ENCODE measurements at regions not wholly inside any gene's neighbourhood (a gene's known extent, or its start where the extent isn't known, plus 50 kb on each side); places are given as distances from the start of the nearest gene placed in this dataset.

DNA sequence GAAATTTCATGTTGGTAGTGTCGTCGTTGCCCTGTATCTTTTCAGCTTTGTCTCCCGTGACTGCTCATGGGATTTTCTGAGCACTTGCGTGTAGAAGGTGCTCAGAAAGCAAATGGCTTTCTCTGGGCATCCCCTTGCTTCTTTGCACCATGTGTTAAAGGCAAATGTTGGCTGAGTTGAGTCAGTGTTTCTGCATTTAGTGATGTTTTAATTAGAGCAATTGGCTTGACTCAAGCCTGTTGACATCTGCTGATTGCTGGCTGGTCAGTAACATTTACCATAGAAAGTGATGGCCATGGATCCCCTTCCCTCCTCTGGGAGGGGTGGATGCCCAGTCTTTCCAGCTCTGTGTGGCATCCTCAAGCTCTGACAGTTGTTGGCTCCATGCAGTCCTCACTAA lies 187.2 kb upstream of the MPHOSPH6 start:
- no peak for DNase-seq

DNA sequence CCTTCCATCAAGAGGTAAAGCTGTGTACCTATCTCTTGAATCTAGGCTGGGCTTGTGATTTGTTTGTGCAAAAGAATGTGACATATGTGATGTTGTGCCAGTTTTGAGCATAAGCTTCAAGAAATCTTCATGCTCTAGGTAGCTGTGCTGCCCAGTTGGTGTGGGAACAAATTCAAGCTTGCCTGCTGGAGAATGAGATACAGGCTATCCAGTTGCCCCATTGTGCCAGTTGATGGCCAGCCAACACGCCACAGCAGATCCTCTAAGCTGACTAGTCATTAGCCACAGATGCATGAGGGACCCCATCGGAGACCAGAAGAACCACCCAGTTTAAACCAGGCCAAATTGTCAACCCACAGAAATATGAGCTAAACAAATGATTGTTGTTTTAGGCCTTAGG lies 180.5 kb upstream of the MPHOSPH6 start:
- DNase-seq, result no peak

DNA sequence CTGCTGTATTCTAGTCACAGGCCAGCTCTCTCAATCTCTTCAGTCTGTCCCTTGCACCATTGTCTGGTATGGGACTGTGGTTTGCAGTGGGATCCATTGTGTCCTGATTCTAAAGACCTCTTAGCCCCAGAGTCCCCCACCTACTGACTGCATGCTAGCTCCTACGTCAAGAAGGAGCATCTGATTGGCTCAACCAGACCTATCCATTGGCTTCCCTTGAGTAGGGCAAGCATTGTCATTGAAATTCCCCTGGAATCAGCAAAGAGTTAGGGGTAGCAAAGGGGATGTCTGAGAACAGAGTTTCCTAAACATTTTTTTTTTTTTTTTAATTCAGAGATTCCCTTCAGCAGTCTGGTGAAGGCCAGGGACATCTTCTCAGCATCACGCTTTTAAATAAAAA lies 175.3 kb upstream of the MPHOSPH6 start:
- DNase-seq, result no peak

DNA sequence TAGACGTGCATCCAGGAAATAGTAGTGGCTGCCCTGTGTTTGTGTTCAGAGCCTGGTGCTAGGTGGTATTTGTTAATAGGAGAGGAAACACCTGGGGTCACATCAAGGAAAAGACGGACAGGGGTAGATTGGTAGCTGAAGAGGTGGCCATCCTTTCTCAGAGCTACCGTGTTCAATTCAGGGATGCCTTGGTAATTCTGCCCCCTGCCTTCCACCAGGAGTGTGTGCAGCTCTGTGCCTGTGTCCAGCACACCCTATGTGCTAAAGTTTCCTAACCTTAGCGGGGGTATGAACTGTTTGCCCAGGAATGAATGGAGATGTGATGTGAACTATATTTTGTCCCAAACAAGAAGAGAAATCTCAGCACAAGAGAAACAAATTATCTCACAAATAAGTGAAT lies 174.1 kb upstream of the MPHOSPH6 start:
- no peak for DNase-seq

DNA sequence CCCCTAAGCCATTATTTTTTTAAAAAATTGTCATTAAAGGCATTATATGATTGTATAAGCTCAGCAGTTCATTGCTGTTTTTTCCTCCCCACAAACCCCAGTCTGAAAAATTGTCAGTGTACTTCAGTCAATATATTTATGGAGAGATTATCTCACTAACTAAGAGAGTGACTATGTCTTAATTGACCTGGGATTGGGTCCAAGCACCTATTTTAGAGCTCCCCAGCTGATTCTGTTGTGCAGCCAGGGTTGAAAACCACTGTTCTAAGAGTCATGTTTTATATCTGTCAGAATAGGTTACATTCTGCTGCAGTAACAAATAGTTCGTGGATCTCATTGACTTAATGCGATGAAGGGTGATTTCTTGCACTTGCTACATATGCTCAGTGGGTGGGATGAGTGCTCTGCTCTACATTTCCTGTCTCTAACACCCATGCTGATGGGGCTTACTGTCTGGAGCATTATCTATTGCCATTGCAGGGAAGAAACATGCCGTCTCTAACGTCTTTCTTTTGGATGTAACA lies 171.2 kb upstream of the MPHOSPH6 start:
- no peak for DNase-seq

DNA sequence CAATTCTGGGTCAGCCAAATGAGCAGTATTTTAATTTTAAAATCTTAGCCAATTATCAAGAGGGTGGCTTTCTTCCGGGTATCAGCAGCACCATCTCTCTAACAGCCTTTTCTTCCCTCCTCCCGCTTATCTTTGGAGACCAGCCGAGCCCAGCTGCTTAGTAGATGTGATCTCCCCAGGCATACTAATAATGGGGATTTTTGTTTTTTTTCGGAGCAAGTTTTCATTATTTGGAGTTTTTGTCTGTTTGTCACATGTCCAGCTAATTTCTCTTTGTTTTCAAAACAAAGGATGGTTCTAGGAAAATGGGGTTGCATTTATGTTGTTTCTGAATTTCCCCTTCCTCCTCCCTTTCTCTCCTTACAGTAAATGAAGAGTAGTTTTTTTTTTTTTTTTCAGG lies 170.5 kb upstream of the MPHOSPH6 start:
- no peak for DNase-seq

DNA sequence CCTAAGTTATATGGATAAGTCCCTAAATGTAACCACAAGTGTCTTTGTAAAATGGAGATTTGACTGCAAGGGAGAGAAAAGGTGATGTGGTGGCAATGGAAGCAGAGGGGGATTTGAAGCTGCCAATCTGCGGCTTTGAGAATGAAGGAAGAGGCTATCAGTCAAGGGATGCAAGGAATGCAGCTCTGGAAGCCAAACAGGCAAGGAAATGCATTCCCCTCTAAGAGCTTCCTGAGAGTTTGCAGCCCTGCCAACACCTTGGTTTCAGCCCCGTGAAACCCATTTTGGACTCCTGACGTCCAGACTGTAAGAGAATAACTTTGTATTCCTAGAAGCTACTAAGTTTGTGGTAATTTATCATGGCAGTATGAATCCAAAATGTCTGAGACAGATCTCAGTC lies 167.3 kb upstream of the MPHOSPH6 start:
- DNase-seq, result no peak

DNA sequence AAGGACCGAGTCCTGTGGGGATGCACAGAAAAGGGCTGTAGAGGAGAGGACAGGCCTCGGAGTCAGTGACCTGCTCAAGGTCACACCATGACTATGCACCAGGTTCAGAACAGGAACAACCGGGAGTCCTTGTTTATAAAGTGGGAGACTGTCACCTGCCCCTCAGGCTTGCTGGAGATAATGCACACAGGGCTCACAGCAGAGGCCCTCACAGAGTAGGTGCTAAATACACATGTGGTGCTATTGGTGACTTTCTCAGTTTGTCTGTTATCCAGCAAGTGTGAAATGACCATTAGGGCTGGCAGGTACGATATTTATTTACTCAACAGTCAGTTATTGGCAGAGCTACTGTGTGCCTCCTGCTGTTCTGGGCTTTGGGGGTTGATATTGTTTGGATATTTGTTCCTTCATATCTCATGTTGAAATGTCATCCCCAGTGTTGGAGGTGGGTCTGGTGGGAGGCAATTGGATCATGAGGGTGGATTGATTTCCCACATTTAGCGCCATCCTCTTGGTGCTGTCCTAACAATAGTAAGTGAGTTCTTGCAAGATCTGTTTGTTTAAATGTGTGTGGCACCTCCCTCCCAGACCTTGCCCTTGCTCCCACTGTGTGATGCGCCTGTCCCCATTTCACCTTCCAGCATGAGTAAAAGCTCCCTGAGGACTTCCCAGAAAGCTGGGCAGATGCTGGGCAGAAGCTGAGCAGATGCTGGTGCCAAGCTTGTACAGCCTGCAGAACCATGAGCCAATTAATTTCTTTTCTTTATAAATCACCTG lies 162.1 kb upstream of the MPHOSPH6 start:
- DNase-seq, result no peak

DNA sequence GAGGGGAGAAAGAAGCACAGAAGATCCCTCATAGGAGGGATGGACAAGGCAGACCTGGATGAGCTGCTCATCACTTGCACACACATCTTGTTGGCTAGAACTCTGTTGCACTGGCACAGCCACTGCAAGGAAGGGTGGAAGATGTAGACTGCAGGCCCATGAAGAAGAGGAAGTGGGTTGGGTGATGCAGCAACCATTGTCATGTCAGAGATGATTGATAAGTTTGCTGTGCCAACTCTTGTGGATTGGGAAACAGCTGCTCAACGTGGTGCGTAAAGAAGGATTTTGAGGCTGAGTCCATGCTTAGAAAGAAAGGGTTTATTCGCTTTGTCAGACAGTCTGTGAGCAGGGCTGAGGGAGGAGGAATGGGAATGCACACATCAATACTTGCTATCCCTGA lies 161.4 kb upstream of the MPHOSPH6 start:
- DNase-seq, result no peak

DNA sequence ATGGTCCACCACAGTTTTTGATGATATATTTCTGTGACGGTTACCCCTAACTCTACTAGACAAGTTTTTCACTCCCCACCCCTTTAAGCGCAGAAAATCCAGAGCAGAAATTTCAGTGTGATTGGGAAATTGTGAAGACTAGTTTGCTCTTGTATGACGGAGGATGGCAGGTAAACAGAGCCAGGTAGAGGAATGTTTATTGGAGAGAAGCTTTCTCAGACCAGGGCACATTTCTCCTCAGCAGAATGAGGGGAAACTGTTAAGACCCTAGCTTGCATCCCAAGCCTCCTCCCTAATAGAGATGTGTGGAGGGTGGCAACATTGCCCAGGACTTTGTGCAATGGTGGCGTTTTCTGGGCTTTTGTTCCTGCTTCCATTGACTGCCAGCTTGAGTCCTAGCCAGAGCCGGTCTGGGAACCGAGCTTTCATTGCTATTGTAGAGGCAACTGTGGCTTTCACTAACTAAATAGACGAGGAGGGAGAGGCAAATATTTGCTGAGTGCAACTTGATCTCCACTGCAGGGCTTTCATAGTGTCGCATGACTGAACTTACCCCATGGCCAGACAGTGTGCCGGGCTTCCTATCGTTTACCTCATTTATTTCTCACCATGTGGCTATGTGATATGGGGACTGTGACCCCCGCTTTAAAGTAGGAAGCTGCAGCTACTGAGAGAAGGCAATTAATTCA lies 159.6 kb upstream of the MPHOSPH6 start:
- DNase-seq, result peak; percentile 16

DNA sequence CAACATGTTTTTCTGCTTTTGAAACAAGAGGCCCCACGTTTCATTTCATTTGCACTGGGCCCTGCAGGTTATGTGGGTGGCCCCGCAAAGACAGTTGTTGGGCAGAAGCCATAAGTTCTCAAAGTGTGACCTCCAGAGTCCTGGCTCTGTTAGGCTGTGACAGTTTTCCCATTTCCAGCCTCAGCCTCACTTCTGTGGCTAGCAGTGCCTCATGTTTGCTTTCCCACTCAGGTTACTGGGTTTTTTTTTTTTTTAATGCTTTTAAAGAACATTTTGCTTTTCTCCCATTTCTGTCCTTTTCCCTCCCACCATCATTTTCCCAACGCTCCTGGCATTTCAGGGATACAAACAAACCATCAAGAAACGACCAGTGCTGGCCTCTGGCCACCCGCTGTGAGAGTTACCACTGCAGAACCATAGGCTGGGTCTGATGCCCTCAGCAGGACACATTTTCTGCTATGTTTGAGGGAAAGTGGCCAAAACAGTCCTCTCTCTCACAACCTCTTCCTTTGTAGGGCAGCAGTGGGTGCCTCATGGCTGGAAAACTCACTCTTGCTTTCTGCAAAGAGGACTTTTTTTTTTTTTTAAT lies 159.0 kb upstream of the MPHOSPH6 start:
- no peak for DNase-seq

DNA sequence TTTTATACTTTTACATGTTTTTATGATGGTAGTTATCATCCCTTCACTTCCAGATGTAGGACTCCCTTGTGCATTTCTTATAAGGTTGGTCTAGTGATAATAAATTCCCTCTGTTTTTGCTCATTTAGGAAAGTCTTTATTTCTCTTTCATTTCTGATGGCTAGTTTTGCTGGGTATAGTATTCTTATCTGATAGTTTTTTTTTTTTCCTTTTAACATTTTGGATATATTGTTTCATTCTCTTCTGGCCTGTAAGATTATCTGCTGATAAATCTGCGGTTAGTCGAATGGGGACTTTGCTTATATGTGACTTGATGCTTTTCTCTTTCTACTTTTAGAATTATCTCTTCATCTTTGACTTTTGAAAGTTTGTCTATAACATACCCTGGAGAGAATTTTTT lies 153.1 kb upstream of the MPHOSPH6 start:
- no peak for DNase-seq

DNA sequence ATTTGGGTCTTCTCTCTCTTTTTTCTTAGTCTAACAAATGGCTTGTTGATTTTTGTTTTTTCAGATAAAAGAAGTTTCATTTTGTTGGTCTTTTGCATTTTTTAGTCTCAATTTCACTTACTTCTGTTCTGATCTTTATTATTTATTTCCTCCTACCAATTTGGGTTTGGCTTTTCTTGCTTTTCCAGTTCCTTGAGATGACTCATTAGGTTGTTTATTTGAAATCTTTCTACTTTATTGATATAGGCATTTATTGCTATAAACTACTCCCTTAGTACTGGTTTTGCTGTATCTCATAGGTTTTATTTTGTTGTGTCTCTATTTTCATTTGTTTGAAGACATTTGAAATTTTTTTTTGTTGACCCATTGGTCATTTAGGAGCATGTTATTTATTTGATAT lies 152.2 kb upstream of the MPHOSPH6 start:
- no peak for DNase-seq

DNA sequence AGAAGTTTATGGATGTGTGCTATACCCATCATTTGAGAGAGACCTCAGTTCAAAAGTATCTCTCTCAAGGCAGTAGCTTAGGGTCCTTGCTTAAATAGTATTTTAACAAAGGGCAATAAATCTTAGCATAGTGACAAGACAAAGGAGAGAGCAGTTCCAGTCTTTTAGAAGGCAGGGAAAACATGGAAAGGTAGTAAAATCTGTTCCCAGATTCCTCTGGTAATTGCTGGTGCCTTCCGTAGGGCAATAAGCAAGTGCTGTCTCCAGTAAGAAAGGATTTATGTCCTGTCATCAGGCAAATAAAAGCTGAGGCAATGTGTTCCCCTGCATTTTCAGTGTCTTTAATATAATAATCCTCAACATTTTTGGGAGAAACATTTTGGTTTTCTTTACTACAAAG lies 149.0 kb upstream of the MPHOSPH6 start:
- no peak for DNase-seq

DNA sequence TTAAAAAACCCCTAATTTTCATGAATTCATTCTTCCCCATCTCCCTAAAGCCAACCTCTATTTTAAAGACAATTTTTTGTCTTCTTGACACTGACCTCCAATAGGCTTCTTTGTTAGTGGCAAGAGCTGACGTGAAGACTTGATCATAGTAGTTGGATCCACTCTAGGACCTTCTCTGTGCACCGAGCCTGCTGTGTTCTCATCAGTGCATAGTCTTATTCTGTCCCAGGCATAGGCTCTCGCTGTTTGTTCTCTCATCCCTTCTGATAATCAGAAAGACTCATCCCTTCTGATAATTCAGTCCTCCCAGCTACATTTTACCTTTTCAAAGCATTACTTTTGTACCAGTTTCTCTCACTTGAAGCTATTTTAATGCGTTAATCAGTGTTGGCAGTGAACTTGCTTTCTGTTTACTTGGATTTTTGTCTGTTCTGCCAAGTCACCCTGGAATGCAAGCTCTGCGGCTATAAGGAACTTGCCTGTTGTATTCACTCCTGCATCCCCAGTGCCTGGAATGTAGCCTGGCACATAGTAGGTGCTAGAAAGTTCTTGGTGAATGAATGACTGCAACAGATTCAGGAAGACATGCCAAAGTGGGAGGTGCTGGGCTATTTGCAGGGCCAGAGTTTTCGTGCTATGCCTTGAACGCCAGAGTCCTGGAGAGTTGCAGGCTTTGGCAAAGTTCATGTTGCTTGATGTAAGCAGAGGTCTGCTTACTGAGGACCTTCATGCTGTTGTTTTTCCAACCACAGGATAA lies 147.6 kb upstream of the MPHOSPH6 start:
- DNase-seq, result no peak

DNA sequence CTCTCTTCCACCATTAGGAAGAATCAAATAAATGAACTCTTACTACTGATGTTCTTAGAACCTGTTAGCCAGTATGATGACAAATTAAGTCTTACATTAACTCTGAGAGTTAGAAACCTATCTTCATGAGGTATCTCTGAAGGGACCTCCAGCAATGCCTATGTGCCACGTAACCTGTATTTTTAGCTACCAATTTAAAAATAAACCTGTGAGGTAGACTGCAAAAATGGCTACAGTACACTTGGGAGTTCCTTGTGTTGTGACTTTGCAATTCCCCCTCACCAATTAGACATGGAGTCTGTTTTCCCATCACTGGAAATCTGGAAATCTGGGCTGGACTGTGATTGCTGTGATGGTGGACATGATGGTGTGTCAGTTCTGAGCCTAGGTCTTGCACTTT lies 143.7 kb upstream of the MPHOSPH6 start:
- no peak for DNase-seq

DNA sequence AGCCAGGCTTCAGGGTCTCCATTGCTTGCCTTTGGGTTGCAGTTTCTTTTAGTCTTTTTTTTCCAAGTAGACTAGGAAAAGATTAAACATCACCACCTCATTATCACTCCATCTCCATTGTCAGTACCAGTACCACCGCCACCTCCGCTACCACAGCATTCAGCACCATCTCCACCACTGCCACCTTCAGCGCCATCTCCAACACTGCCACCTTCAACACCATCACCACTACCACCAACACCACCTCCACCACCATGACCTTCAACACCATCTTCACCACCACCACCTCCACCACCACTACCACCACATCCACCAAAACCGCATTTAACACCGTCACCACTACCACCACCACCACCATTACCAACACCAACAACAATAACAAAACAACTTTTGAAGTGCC lies 141.5 kb upstream of the MPHOSPH6 start:
- no peak for DNase-seq

DNA sequence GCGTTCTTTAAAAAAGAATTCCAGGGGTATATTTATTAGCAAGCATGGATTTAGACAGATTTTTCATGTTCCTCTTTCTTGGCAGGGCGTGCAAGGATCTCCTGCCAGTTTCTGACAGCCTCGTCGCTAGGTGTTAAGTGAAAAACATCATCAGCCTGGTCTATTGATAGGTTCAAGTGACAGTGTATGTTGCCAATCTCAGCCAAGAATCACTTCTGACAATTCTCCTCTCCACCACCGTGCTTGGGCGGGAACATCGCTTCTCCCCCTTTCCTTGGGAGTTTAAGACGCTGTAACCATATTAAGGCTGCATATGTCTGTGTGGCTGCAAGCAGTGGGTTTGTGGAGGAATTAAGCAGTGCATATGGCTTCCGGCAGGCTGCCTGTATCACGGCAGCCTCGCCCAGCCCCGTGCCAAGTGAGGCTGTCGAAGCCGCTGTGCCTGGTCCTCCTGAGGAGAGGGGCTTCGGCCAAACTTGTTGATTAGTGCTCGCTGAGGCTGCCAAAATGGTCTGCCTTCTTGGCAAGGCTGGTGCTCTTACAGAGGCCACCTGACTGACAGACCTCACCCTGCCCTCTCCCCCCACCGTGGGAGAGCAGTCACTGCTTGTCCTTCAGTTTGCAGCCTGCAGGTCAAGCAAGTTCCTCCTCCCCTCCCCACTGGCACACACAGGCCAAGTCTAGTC lies 132.2 kb upstream of the MPHOSPH6 start:
- no peak for DNase-seq

DNA sequence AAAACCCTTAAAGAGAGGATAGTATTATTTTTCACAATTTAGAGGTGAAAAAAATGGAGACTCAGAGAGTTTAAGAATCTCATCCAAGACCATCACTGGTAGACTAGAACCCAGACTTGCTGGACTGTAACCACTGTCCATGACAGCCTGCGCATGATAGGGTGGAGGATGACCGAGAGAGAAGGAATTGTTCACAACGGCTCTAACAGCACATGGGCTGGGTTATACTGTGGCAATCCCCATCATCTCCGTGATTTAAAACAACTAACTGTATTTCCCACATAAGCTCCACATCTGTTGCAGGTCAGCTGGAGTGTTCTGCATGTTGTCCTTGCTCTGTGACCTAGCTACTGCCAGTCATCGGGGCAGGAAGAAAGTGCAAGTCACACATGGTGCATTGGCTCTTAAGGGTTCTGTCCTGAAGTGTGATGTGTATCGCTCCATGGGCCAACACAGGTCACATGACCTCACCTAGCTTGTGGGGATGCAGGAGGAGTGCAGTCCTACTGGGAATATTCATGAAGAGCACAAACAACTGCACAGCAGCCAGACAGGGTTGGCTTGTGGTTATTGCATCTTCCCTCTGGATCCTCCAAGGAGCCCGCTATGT lies 131.2 kb upstream of the MPHOSPH6 start:
- DNase-seq, result no peak

DNA sequence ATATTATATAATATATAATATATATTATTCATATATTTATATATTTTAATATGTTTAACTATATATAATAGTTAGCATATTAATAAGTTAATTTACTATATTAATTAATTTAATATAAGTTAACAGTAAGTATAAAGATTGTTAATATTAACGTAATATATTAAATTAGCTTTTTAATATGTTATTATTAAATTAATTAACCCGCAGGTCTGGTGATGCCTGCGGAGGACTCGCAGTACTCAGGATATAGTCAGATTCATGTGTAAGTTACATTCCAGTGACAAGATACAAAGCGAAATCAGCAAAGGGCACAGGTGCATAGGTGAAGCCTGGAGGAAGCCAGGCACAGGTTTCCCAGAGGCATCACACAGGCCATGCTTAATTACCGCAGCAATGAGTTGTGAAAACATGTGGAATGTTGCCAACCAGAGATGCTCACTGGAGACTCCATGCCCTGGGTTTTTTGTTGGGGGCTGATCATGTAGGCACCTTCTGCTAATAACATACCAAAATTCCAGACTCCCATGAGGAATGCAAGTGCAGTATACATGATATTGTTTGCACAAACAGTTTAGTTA lies 130.4 kb upstream of the MPHOSPH6 start:
- peak; percentile 4 for DNase-seq

DNA sequence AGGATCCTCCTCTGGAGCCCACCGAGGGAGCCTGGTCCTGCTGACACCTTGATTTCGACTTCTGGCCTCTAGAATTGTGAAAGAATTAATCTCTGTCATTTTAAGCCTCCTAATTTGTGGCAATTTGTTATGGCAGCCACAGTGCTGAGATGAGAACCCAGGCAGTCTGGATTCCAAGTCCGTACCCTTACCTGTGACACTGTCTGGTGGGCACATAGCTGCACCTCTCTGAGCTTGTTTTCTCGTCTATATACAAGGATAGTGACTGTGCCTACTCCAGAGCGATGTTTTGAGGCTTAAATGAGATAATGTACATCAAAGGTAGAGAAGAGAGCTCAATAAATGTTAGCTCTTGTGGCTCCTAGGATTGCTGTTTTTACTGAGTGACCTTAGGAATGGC lies 128.4 kb upstream of the MPHOSPH6 start:
- DNase-seq, result peak; percentile 2
